ENCODE measurements at regions not wholly inside any gene's neighbourhood (a gene's known extent, or its start where the extent isn't known, plus 50 kb on each side); places are given as distances from the start of the nearest gene placed in this dataset.

- TF ChIP-seq ZNF639 (tag by site-specific recombination; IDR thresholded peaks at IDR 0.05) (no peak), SCRT1 (tag by site-specific recombination; IDR thresholded peaks at IDR 0.05; ENCODE audit: borderline replicate concordance) (no peak), GFI1B (tag by site-specific recombination; IDR thresholded peaks at IDR 0.05) (no peak), ZNF664 (tag by site-specific recombination; IDR thresholded peaks at IDR 0.05) (no peak), ZNF148 (tag by site-specific recombination; IDR thresholded peaks at IDR 0.05; ENCODE audit: borderline replicate concordance) (no peak), ZNF146 (tag by site-specific recombination; IDR thresholded peaks at IDR 0.05) (no peak), ZNF76 (tag by site-specific recombination; IDR thresholded peaks at IDR 0.05; ENCODE audit: borderline replicate concordance, low read depth) (no peak)
Measured at GRCh38 chr10:29751240-29751639, 116.5 kb upstream of the SVIL start (continued).

GRCh38 chr10:29749150-29749549, 114.4 kb upstream of the SVIL start:
- TF ChIP-seq SALL2 (tag by site-specific recombination; IDR thresholded peaks at IDR 0.05; ENCODE audit: borderline replicate concordance) (no peak), HOXC10 (CRISPR knock-in tag; IDR thresholded peaks at IDR 0.05) (no peak), OSR2 (tag by site-specific recombination; IDR thresholded peaks at IDR 0.05) (no peak), PRDM4 (tag by site-specific recombination; IDR thresholded peaks at IDR 0.05) (no peak), BCL6B (tag by site-specific recombination; IDR thresholded peaks at IDR 0.05) (no peak), ZSCAN18 (tag by site-specific recombination; IDR thresholded peaks at IDR 0.05) (no peak), FEZF1 (tag by site-specific recombination; IDR thresholded peaks at IDR 0.05) (no peak), ZNF48 (tag by site-specific recombination; IDR thresholded peaks at IDR 0.05) (no peak), ZBTB8A (tag by site-specific recombination; IDR thresholded peaks at IDR 0.05) (no peak), GLI2 (tag by site-specific recombination; IDR thresholded peaks at IDR 0.05; ENCODE audit: borderline replicate concordance, low read depth) (no peak), ZNF580 (tag by site-specific recombination; IDR thresholded peaks at IDR 0.05) (no peak), ZNF148 (tag by site-specific recombination; IDR thresholded peaks at IDR 0.05; ENCODE audit: borderline replicate concordance) (no peak), HIC1 (tag by site-specific recombination; IDR thresholded peaks at IDR 0.05) (no peak), ZNF571 (tag by site-specific recombination; IDR thresholded peaks at IDR 0.05) (no peak)
- Histone ChIP-seq H3K36me3 (ENCODE audit: control insufficient read depth in 2 of 2, insufficient read depth in 1 of 2, low read length in 2 of 2) (no peaks in the 10 kb centered on the region), H3K4me1 (ENCODE audit: control insufficient read depth, insufficient read depth, low read length) (0 out of 2 replicates have a peak, but pooled peaks cover 2% of the 10 kb centered on the region), H3K27ac (ENCODE audit: extremely low read depth, low read depth, low read length) (no peak overlapping the region), H3K9me3 (ENCODE audit: control insufficient read depth, insufficient read depth, low read depth, low read length) (no peaks in the 10 kb centered on the region; the same call in 1 of the 2 replicates), H3K4me3 (ENCODE audit: low read depth, low read length) (no peak overlapping the region)
- POLR2A ChIA-PET = no interaction called here
- CTCF ChIA-PET = interaction anchor here (1.6 kb wide), 1 partner anchor 9 kb away, joined by 3 read pairs; no protein-coding TSS in a partner anchor
